ENCODE measurements at regions not wholly inside any gene's neighbourhood (a gene's known extent, or its start where the extent isn't known, plus 50 kb on each side); places are given as distances from the start of the nearest gene placed in this dataset.

DNA sequence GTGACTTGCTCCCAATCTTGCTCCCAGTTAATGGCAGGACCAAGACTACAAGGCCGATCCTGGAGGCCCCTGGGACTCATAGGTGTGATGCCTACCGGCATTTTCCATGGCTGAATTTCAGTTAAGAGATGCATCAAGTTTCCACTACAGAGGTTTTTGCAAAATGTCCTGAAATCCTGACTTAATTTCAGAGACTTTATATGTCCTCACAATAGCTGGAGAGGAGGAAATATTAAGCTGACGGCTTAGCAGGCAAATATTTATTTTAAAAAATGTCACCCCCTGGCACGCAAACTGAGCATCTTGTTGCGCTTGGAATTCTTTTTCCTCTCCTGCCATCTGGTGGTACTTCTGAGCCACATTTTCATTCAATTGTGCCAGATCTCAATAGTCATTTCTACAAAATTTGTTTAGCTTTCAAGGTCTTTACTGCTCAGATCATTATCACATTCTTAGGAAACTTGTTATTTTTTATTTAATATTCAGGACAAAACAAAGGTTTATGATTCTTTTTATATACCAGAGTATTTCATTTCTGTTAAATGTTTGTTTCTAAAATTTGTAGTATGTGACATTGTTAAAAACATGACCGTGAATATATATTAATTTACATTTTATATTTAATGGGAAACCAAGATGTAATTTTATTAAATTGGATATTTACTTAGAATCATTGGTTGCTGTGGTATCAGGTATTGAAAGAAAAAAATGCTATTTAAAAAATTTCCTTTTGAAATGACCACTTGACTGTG is 189.2 kb upstream of the THRB start (continued):
- no peak for TF ChIP-seq MXI1 (IDR thresholded peaks at IDR 0.05; ENCODE audit: borderline replicate concordance, low read depth, low read length)

DNA sequence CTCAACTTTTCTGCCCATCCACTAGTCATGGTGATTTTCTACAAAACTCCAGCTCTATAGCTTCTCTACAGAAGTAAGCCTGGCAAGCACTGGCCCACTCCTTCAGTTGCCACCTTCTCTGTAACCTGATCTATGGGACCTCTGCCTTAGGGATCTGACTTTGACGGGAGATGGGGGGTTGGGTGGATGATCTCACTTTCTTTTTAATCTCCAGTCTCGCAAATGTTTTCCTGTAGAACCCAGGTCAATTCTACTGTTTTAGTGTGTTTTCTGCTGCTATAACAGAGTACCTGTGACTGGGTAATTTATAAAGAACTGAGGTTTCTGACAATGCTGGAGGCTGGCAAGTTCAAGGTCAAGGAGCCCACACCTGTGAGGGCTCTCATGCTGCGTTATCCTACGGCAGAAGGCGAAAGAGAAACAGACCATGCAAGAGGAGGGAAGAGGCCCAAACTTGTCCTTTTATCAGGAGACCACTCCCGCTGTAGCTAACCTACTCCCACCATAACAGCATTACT is 189.9 kb upstream of the THRB start:
- H3K36me3 ChIP-seq (ENCODE audit: control insufficient read depth, insufficient read depth, low read length): no peaks in the 10 kb centered on the region
- H2BK120ac ChIP-seq (ENCODE audit: low read depth, low read length): no peak overlapping the region
- no peak overlapping the region for H3K18ac ChIP-seq (ENCODE audit: low read depth, low read length)
- ATAC-seq (ENCODE audit: low read depth) (no peak), DNase-seq (no peak)
- no peak overlapping the region for H3K4me2 ChIP-seq (ENCODE audit: low read depth, low read length)
- H2BK15ac ChIP-seq (ENCODE audit: low read depth, low read length): no peak overlapping the region
- no peaks in the 10 kb centered on the region for H4K20me1 ChIP-seq (ENCODE audit: insufficient read depth, low read length)
- H2BK5ac ChIP-seq (ENCODE audit: low read depth, low read length, poor library complexity, severe bottlenecking): no peak overlapping the region
- in situ Hi-C loops (cut with MboI; ENCODE audit: low sequenced_read_pairs) (loop anchor here (10.0 to 25.0 kb wide), 3 partner anchors 440 to 797 kb away; no protein-coding TSS in a partner anchor), intact Hi-C loops (cut with micrococcal nuclease) (loop anchor here (1.0 to 10.0 kb wide), 2 partner anchors 770 to 910 kb away; partner anchors contain the start of genes NKIRAS1 and RPL15), dilution Hi-C loops (cut with HindIII; ENCODE audit: low sequenced_read_pairs, unreplicated experiment) (no loop called here)
- no peak overlapping the region for H4K5ac ChIP-seq (ENCODE audit: low read depth, low read length)
- ChIA-PET CTCF (interaction anchor here (0.6 to 2.0 kb wide), 9 partner anchors 8 to 692 kb away, joined by 3 to 7 read pairs (median 4); no protein-coding TSS in a partner anchor), POLR2A (ENCODE audit: unreplicated experiment) (no interaction called here)
- H3K14ac ChIP-seq (replicated peaks; ENCODE audit: low read depth, low read length): no peak overlapping the region
- no peak overlapping the region for H3K27ac ChIP-seq (ENCODE audit: insufficient read depth, low read length)
- no peak overlapping the region for H4K91ac ChIP-seq (ENCODE audit: insufficient read depth, low read depth, low read length)
- no peak overlapping the region for H4K8ac ChIP-seq (ENCODE audit: low read depth in 2 of 2, low read length in 2 of 2)
- H3K4me1 ChIP-seq (ENCODE audit: control insufficient read depth, insufficient read depth, low read length): peaks cover 2% of the 10 kb centered on the region; the same call in 1 of the 2 replicates
- H3K9me3 ChIP-seq (ENCODE audit: control insufficient read depth, insufficient read depth, low read length): no peaks in the 10 kb centered on the region
- no peak overlapping the region for H3K56ac ChIP-seq (ENCODE audit: extremely low read depth, insufficient read depth, low read length)
- H3K23ac ChIP-seq (ENCODE audit: low read depth, low read length): no peak overlapping the region
- H3K4me3 ChIP-seq (ENCODE audit: insufficient read depth, low read depth, low read length): no peak overlapping the region
- no CpG with 5 or more reads among the region's 6 CpGs for WGBS, 2 experiments (ENCODE audit: extremely low coverage in 2 of 2, insufficient read length in 1 of 2)
- H2AK9ac ChIP-seq (replicated peaks; ENCODE audit: low read depth, low read length, poor library complexity): no peak overlapping the region
- H3K4ac ChIP-seq (ENCODE audit: low read depth, low read length): no peak overlapping the region; the same call in 1 of the 2 replicates
- no peak overlapping the region for H2BK20ac ChIP-seq (ENCODE audit: low read depth, low read length)
- H3K9ac ChIP-seq (ENCODE audit: low read depth, low read length): no peak overlapping the region
- H3K79me1 ChIP-seq (ENCODE audit: low read depth in 1 of 2, low read length in 2 of 2): no peaks in the 10 kb centered on the region
- no peak overlapping the region for H2AFZ ChIP-seq (replicated peaks; ENCODE audit: low read length, poor library complexity)
- BruUV-seq (replicated peaks): no TSS peak
- H3K9me1 ChIP-seq (ENCODE audit: insufficient read depth, low read length): no peaks in the 10 kb centered on the region
- peaks cover 3% of the 10 kb centered on the region; the same call in 1 of the 2 replicates for H3K27me3 ChIP-seq (ENCODE audit: control insufficient read depth, insufficient read depth, low read length)
- no peak overlapping the region for H2AK5ac ChIP-seq (ENCODE audit: low read depth, low read length)
- TF ChIP-seq RAD21 (IDR thresholded peaks at IDR 0.05; ENCODE audit: low read length) (no peak), RCOR1 (IDR thresholded peaks at IDR 0.05; ENCODE audit: insufficient replicate concordance, low read length) (no peak), MAFK (IDR thresholded peaks at IDR 0.05; ENCODE audit: low read depth, low read length) (no peak), MAZ (IDR thresholded peaks at IDR 0.05; ENCODE audit: borderline replicate concordance, low read depth, low read length) (no peak), POLR2A (IDR thresholded peaks at IDR 0.05; ENCODE audit: low read depth, low read length) (no peak), FOS (IDR thresholded peaks at IDR 0.05; ENCODE audit: low read depth, low read length) (no peak), MXI1 (IDR thresholded peaks at IDR 0.05; ENCODE audit: borderline replicate concordance, low read depth, low read length) (no peak), RFX5 (IDR thresholded peaks at IDR 0.05; ENCODE audit: low read depth, low read length) (no peak), BHLHE40 (IDR thresholded peaks at IDR 0.05; ENCODE audit: low read depth, low read length) (no peak)
- TF ChIP-seq, protein P1, sequence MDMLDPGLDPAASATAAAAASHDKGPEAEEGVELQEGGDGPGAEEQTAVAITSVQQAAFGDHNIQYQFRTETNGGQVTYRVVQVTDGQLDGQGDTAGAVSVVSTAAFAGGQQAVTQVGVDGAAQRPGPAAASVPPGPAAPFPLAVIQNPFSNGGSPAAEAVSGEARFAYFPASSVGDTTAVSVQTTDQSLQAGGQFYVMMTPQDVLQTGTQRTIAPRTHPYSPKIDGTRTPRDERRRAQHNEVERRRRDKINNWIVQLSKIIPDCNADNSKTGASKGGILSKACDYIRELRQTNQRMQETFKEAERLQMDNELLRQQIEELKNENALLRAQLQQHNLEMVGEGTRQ (IDR thresholded peaks at IDR 0.05; ENCODE audit: low read depth, low read length): no peak
- TF ChIP-seq, protein P2, sequence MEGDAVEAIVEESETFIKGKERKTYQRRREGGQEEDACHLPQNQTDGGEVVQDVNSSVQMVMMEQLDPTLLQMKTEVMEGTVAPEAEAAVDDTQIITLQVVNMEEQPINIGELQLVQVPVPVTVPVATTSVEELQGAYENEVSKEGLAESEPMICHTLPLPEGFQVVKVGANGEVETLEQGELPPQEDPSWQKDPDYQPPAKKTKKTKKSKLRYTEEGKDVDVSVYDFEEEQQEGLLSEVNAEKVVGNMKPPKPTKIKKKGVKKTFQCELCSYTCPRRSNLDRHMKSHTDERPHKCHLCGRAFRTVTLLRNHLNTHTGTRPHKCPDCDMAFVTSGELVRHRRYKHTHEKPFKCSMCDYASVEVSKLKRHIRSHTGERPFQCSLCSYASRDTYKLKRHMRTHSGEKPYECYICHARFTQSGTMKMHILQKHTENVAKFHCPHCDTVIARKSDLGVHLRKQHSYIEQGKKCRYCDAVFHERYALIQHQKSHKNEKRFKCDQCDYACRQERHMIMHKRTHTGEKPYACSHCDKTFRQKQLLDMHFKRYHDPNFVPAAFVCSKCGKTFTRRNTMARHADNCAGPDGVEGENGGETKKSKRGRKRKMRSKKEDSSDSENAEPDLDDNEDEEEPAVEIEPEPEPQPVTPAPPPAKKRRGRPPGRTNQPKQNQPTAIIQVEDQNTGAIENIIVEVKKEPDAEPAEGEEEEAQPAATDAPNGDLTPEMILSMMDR (conservative IDR thresholded peaks at IDR 0.05; ENCODE audit: low read depth, low read length): no peak
- TF ChIP-seq, protein P3, sequence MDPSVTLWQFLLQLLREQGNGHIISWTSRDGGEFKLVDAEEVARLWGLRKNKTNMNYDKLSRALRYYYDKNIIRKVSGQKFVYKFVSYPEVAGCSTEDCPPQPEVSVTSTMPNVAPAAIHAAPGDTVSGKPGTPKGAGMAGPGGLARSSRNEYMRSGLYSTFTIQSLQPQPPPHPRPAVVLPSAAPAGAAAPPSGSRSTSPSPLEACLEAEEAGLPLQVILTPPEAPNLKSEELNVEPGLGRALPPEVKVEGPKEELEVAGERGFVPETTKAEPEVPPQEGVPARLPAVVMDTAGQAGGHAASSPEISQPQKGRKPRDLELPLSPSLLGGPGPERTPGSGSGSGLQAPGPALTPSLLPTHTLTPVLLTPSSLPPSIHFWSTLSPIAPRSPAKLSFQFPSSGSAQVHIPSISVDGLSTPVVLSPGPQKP (IDR thresholded peaks at IDR 0.05; ENCODE audit: borderline replicate concordance, low read depth, low read length): no peak
